ENCODE measurements at regions not wholly inside any gene's neighbourhood (a gene's known extent, or its start where the extent isn't known, plus 50 kb on each side); places are given as distances from the start of the nearest gene placed in this dataset.

DNA sequence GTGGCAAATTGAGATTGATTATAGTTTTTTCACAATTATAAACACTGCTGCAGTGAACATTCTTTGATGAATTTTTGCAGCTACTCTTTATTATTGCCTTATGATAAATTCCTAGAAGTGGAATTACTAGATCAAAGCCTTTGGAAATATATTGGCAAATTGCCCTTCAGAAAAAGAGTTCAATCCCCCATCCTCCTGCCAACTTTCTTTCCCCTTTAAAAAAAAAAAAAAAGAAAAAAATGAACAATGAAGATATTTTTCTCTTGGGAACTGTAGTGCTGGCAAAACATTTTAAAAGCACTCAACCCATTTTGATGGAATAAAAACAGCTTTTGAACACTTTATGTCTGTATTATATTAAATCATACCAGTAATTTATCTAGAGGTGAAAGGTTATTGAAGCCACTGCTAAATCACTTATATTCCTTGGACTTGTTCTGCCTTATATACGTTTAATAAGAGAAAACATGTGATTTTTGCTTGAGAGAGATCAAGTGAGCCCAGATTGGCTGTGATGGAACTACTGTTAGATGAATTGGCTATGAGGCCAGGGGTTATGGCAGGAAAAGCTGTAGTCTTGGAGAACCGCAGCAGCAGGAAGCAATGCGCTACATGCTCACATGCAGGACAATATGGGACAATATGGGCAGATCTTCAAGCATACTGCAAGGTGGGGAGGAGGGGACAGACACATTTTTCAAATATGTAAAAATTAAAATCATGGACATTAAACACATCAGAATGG lies 212.8 kb upstream of the C2CD4B start:
- no peak for DNase-seq

DNA sequence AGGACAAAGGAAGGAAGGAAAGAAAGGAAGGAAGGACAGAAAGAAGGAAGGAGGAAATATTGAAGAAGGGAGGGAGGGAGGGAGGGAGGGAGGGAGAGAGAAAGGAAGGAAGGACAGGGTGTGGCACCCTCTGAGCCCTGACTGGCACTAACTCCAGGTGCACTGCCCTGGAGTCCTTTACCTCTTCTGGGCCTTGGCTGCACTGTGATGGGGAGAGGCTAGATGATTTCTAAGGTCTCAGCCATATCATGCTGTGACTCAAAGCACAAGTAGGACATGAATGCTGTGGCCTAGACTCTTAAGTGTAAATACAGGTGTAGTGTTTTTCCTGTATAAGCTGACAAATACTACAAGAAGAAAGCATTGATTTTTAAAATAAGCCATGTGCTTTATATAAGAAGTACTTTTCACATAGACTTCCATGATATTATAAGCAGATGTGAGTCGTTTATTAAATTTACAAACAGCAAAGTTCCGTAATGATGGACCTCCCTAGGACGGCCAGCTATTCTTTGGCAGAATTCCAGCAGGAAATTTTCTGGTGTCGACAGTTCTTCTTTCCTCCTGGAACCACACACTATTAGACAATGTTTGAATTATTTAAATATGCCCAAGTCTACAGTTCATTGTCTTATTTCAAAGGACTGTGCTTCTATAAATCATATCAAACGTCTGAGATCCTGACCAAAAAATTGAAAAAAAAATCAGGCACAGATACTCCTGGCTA lies 213.8 kb upstream of the C2CD4B start:
- no peak for DNase-seq

DNA sequence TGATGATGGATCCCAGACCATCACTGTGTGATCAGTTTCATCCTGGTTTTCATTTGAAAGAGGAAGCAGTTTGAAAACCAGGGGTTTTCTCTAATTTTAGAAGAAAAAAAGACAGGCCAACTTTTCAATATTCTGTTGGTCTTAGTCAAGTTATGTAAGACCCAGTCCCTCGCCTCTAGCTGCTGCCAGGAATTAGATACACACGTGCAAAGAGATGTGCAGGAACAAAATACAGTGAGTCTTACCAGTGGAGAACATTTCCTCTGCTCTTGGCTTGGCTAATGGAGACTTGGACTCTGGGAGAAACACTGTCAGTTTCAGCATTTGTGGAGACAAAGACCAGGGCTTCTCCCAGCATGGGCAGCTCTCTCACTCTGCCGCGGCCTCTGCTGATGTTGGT lies 214.9 kb upstream of the C2CD4B start:
- DNase-seq: no peak

DNA sequence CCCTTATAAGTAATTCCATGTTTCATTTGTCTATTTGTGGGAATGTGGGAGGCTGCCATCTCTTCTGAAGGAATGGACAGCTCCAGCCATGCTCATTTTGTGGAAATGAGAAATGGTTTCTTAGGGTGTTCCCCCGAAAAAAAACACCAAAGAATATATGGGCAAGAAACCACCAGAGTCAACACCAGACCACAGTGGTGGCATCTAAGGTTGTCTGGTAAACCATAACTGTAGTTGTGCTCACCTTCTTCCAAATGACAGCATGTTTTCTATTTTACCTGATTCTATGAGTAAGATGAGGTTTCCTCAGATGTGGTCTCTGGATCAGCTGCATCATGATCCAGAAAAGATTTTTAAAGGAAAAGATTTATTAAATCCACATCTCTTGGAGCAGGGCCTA lies 217.0 kb upstream of the C2CD4B start:
- DNase-seq: no peak

DNA sequence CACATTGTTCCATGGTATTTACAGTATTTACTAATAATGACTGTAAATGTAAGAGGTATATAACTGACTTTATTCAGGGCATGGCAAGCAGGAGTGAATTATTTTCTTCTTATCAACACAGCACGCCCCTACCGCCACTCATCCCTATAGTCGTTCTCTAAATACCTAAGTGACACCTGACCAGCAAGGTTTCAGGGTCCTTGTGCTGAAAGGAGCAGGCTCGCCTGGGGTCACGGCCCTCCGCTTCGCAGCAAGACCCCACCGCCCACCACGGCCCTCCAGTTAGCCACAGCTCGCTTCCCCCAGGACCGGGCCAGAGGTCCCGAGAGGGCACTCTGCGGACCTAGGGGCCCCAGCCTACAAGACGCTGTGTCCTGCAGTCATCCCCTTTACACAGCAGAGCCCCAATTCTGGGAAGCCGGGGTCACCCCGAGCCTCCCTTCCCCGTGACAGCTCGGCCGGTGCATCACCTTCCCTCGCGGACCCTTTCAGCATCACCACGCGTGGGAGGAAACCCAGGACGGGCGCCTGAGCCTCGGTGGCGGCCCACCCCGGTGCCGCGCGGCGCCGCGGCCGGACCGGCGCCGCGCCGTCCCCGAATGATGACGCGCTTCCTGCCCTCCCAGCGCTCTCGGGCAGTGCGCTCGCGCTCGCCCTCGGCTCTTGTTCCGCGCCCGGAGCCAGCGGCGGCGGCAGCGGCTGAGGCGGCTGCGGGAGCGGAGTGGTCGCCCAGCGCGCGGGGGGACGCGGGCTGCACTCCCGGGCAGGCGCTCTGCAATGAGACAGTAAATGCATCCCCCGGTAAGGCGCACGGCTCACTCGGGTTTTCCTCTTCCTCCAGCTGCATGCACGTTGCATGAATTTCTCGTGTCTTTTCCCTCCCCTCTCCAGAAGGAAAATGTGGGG lies 225.1 kb upstream of the C2CD4B start, which contains the start of gene TLN2:
TLN2 (plus strand) TSS at position 666 of the 906 bp plus-strand sequence.
- DNase-seq: peak; percentile 42

DNA sequence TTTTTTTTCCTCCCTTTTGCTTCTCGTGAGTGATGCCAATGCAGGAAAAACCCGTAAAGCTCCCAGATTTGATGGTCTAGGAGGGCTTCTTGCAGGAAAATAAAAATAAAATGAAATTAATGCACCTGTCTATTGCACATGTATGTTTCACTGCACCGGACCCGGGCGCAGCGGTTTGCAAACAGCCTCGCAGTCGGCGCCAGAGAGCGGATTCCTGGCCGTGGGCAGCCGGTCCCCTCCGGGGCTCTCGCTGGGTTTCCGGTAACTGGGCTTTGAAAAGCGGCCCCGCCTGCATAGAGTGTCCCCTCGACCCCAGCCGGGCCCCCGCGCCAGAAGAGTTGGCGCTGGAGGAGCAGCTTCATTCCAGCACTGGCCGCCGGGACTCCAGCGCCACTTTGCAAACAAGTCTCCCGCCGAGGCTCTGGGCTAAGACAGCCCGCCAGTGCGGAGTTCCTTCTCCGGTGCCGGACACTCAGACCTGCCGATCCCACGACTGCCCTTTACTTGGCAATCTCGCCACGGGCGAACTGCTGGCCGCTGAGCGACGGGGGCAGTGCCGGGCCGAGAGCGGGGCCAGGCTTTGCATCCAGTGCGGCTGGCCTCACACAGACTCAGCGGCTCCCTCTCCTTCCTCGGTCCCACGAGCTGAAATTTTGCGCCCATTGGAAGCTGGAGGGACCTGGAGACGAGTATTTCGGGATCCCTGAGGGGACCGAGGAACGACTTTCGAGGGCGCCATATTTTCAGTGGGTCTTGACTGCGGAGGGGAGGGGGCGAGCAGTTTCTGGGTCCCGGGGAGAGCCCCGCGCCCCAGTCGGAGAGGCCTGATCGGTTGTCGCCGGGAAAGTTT lies 225.9 kb upstream of the C2CD4B start:
- DNase-seq: no peak

DNA sequence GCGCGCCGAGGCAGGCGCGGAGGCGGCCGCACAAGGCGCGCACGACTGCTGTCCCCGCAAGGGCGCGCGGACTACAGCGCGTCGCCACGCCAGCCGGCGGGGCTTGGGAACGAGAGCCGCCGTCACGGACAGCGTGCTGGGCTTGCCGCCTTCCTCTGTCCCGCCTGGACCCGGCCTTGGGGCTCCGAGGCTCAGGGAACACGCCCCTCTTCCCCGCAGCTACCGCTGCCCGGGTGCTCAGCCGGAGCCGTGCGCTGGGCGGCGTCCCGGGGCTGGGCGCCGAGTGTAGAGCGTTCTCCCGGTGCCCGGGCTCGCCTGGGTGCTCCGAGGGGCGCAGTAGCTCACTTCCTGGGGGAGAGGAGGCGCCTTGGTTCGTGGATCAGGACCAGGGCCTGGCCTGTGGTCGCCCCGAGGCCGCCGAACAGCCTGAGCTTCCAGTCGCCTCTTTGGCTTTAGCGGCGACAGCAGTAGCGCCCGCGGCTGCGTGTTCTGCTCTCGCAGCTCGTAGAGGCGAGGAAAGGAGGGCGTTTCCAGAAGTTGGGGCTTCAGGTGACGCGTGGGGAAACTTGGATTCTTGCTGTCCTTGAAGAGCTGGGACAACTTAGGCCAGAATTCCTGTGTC lies 226.7 kb upstream of the C2CD4B start:
- DNase-seq: no peak

DNA sequence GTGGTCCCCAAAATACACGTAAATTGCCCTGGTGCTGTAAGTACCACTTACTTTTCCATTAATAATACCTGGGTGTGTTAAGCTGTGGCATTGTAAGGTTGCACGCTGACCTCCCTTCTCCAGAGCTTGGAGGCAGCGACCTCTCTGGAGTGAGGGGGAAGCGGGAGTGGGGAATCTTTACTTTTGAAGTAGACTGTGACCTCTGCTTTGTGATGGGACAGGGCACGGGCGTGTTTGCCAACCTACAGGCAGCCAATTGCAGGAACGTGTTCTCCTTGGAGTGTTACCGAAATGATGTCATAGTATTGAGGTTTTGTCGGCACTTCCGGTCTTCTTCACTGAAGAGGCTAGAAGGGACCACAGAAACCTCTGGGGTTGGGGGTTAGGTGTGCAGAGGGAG lies 227.3 kb upstream of the C2CD4B start:
- no peak for DNase-seq

DNA sequence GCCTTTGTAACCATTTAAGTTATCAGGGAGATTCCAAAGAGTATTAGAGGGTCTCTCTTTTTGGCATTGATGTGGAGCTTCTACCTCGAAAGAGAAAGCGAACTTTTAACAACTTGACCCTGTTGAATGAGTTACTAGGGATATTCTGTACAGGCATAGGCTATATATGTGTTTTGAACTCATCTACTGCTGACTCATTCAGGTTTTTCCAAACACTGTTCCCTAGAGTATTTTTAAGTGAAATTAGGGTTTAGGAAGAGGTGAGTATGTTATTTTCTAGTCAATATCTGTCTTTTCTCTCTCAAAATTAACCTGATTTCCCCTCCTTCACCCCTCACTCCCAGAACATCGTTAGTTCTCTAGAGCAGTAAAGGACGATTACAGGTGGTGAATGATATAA lies 228.1 kb upstream of the C2CD4B start:
- no peak for DNase-seq

DNA sequence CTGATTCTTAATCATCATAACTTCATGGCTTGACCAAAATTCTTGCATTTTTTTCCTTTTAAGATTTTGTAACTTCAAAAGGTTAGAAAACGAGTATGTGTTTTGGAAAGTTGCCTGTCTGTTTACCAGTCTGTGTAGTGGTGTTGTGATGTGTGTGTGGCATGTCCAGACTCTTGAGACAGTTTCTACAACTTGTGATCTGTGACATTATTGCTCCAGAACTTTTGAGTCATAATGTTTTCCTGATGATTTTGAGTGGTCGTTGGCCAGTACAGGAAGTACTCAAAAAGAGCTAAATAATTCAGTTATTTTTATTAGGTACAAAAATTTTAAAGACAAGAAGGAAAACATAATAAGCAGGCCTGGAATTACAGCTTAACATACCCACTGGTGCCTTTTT lies 229.0 kb upstream of the C2CD4B start:
- no peak for DNase-seq

DNA sequence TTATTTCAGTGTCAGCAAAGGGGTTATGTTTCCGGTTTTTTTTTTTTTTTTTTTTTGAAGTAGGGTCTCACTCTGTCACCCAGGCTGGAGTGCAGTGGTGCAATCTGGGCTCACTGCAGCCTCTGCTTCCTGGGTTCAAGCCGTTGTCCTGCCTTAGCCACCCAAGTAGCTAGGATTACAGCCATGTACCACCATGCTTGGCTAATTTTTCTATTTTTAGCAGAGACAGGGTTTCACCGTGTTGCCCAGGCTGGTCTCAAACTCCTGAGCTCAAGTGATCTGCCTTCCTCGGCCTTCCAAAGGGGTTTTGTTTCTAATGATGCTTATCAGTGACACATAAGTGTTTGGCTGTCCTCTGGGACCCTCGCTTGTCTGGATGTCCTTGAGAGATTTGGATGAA lies 235.7 kb upstream of the C2CD4B start:
- no peak for DNase-seq

DNA sequence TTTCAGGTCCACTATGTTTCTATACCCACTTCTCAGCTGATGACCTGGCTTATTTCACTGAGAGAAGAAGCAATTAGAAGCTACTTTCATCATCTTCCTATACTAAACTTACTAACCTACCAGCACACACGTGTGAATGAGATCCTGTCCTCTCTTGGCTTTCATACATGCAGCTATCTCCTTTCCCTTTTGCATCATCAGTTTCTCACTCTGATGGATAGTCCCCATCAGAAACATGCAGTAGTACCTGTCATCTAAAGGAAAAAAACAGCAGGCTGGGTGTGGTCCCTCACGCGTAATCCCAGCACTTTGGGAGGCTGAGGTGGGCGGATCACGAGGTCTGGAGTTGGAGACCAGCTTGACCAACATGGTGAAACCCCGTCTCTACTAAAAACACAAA lies 237.6 kb upstream of the C2CD4B start:
- DNase-seq: no peak

DNA sequence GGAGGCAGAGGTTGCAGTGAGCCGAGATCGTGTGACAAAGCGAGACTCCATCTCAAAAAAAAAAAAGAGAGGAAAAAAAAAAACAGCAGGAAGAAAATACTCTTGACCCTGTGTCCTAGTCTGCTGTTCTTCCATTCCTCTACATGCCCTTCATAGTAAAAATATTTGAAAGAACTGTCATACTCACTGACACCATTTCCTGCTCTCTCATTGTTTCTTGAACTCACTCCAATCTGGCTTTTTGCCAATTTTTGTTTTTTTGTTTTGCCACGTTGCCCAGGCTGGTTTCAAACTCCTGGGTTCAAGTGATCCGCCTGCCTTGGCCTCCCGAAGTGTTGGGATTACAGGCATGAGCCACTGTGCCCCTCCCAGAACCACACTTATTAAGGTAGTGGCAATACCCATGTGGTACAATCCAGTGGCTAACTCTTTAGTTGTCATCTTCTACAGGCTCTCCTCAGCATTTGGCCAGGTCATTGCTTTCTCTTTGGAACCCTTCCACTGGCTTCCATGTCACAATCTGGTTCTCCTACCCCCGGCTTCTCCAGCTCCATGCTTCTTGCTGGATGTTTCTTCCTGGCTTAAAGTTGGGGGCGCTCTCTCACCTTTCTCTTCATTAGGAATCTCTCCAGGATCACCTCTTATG lies 238.2 kb upstream of the C2CD4B start:
- no peak for DNase-seq

DNA sequence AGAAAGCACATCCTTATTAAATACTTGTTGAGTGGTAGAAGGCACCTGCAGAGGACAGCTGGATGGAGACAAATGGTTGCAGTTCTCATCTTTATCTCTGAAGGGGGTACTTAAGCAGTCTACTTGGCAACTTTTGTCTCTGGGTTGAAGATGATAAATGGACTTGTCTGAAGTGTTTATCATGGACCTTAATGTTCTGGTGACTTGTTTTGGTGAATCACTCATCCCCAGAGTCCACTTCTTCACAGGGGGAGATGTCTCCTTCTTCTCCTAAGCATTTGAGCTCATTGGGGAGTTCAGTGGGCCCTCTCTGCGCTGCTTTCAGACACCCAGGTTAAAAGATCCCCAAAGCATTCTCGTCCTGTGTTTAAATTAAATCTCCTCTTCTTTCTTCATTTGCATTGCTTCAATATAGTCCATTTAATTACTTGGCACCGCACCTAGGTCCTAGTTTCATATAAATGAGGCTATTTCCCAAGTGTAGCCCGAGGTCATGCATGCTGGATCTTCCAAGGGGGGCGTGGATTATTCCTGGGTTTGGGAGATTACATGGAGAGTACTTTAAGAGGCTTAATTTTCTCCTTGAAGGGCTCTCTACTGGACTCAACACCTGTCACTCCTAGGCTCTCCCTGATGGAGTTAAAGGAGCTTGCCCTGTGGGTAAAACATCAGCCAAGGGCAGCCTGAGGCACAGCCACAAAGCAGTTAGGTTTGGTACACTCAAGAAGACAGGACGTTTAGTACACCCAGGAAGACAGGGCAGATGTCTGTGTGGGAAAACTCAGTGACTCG lies 239.3 kb upstream of the C2CD4B start:
- DNase-seq: no peak

DNA sequence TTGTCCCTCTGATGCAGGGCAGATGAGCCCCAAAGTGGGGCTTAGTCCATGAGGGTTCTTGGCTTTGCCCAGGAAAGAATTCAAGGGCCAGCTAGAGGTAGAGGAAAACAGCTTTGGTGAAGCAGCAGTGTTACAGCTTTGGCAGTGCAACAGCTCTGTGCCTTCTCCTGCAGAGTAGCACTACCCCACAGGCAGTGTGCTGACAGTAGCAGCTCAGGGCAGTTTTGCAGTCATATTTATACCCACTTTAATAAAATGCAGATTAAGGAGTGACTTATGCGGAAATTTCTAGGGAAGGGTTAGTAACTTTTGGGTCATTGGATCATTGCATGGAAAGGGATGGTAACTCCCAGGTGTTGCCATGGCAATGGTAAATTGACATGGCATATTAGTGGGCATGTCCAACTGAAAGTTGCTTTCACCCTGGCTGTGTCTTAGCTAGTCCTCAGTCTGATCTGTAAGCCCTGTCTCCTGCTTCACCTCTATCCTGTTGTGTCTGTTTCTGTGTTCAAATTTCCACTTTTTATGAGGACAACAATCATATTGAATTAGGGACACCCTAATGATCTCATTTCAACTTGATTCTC lies 241.3 kb upstream of the C2CD4B start:
- no peak for DNase-seq

DNA sequence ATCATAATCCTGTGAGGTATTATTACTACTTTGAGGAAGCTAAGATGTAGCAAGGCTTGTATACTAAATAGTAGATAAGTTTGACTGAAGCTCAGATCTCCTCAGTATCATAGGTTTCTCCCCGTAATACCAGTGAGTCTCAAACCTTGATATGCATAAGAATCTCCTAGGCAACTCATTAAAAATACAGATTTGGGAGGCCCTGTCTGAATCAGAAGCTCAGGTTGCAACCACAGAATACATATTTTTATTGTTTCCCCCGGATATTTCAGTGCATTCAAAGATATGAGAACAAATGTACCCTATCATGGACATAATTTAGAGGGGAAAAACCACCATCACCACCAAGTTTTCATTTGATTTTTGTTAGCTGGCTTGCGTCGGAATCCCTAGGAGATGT lies 242.1 kb upstream of the C2CD4B start:
- DNase-seq: no peak

DNA sequence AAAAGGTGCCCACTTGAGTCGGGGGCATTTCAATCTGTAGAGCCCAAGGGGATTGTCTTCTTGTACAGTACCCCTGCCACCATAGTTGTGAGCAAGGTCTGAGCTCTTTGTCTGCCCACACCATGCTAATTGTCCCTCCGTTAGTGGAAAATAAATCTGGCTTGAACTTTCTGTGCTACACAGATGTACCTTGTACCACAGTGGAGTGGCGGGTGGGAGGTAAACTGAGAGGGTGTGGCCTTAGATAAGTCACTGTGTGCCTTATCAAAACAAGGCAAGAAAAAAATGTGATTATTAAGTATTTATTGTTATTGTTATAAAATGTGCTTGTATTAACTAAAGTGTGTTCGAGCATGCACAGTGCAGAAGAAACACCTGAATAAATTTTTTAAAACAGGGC lies 242.9 kb upstream of the C2CD4B start:
- no peak for DNase-seq

DNA sequence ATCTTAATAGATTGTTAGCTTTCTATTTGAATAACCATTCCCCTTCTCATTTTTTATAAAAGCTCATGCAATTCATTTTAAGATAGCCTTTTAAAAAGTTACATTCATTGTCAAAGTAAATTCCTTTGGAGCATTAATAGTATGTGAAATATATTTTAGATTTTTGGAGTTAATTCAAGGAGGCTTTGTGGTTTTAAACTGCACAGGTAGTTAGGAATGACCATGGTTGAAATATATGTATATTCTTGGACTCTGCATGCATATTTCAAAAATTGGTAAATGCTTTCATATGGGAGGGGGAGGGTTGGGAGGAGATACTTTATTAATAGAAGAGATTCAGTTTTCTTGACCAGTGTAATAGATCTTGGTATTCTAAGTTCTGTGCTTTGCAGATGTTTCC lies 244.4 kb upstream of the C2CD4B start:
- no peak for DNase-seq

DNA sequence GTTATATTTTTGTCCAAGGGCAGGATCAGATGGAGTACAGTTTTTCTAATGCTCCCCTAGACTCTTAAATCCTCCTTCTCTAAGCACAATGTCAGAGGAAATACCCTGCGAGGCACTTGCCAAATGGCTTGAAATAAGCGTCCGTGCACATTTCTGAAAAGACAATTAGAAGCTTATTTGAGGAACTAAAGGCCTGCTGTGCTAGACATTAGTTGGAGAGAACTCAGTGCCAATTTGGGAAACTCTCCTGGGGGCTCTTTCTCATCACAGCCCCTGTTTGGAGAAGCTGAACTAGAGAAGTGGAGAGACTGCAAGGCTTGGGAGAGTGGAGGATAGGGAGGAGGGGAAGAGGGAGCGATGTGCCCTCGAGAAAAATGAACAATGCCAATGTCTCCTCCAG lies 247.6 kb upstream of the C2CD4B start:
- no peak for DNase-seq

DNA sequence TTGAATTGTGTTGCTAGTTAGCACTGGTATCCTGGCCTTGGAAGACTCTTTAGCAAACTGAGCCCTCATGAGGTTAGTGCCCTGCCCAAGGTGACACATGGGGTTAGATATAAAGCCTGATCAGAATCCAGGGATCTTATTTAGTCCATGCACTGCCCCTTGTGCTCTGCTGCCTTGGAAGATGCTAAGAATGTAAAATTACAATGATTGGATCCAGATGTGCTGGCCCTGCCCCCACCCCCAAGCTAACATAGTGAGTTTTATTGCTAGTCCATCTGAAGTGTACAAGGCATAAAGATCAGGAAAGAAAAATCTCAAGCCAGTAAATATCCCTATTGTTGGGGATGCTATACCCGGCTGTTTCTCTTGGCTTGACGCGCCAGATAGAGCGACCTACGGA lies 248.1 kb upstream of the C2CD4B start:
- no peak for DNase-seq
